ENCODE measurements at regions not wholly inside any gene's neighbourhood (a gene's known extent, or its start where the extent isn't known, plus 50 kb on each side); places are given as distances from the start of the nearest gene placed in this dataset.

DNA sequence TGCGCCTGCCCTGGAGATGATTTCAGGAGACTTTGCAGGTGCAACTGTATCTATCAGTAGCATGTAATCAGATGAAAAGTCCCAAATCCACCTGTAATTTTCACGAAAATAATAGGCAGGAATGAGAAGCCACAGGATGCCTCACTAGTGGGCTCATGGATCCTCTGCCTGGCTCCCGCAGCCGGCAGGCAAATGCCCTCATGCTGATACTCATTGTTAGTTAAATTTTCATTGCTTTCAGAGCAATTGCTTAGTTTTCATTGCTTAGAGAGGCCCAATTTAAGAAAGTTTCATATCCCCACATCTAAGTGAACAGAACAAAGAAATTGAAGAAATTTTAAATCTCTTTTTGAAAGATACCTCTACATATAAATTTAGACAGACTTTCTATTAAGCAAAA lies 57.6 kb upstream of the CTDP1 start:
- no peak for ATAC-seq
- DNase-seq (ENCODE audit: low spot score), result no peak
- intact Hi-C loops (cut with DNase I), result no loop called here

DNA sequence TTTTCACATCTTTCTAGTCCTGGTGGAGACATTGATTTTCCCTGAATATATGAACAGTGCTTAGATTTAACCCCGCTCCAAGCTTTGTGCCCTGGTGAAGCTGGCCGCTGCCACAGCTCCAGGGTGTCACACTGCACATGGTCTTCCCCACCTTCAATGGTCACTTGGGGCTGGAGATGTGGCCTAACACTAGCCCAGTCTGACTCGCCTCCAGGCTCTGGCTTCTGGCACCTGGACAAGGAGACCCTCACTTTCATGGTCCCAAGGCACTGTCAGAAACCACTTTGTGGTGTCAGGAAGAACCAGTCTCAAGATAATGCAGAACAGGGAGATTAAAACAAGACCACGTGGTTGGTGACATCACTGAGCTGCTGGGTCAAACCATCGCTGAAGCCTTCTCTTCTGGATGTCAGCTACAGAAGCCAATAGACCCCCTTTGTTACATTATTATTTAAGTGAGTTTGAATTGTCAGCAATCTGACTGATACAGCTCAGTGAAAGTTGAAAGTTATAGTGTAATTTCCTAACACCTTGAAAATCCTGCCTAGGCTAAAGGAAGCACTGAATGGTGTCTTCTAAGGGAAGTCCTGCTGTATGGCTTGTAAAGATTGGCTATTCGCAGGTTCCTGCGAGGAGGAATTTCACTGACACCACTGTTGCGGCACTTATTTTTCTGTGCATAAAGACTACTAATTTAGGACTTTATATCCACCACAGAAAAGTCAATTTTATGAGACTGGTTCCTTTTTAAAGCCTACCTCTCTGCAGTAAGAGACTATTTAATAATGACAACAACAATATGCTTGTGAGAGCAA lies 55.0 kb upstream of the CTDP1 start:
- intact Hi-C loops (cut with DNase I), result no loop called here
- peak; percentile 28 for DNase-seq (ENCODE audit: low spot score)
- no peak for ATAC-seq

GRCh38 chr18:79625195-79625923 lies 54.2 kb upstream of the CTDP1 start:
- peak; percentile 68 for ATAC-seq
- intact Hi-C loops (cut with DNase I), result no loop called here
- DNase-seq (ENCODE audit: low spot score), result peak; percentile 57

- DNase-seq (ENCODE audit: low spot score) (peak; percentile 57), ATAC-seq (peak; percentile 17)
- intact Hi-C loops (cut with DNase I), result no loop called here
Observed at GRCh38 chr18:79625924-79626561, 53.6 kb upstream of the CTDP1 start.

DNA sequence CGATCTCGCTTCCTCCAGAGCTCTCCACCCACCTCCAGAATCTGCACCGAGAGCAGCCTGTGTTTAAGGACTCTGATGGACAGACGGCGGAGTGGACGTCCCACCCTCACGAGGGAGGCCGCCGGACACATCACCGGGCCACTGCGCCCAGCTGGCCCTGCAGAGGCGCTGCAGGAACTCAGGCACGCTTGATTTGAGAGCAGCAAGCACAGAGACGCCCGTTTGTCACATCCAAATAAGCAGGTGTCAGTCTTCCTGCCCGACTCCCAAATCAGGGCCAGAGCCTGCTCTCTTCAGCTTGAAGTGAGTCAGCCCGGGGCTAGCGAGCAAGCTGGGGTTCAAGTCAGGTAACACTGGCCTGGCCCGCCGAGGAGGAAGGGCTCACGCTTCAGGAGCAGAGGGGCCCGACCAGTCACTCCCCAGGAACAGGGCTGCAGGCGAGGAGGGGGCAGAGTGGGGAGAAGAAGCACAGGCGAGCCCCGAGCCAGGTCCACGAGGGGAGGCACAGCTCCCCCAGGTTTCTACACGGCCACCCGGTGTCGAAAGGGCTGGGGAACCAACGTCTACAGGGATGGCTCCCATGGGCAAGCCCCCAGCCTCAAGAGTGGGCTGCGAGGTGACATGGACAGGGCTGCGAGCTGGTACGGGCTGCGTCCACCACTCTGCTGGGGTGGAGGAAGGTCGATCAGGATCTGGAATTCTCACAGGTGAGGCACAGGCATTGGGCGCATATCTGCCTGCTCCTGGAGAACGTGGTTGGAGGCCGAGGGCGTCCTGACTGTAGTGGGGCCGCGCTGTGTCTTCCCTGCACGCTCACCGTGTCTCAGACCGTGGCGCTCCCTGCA lies 52.5 kb upstream of the CTDP1 start:
- DNase-seq (ENCODE audit: low spot score), result peak; percentile 51
- no peak for ATAC-seq
- intact Hi-C loops (cut with DNase I), result no loop called here

DNA sequence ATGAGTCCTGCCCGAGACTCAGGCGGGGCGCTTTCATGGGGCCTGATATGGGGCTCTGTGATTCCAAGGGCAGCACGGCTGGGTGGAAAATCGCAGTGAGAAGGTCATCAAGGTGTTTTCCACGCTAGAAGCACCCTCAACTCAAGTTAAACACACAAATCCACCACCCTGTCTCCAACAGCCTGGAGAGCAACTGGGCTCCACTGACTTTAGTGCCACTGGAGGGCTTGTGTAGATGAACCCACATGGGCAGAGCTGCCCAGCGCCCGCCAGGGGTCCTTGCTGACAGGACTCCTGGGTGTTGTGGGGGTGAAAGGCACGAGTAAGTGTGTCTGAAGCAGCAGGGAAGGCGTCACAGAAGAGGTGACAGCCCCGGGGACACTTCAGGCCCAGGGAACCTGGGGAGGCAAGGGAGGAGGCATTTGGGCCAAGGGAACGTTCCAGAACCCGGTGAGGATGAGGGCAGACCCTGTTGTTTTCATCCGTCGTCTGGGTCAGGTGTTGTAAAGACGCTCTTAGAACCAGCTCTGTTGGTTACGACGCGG lies 51.8 kb upstream of the CTDP1 start:
- intact Hi-C loops (cut with DNase I), result no loop called here
- peak; percentile 50 for DNase-seq (ENCODE audit: low spot score)
- no peak for ATAC-seq

GRCh38 chr18:79628416-79629248 lies 51.0 kb upstream of the CTDP1 start:
- DNase-seq (ENCODE audit: low spot score), result peak; percentile 44
- ATAC-seq, result no peak
- intact Hi-C loops (cut with DNase I), result no loop called here

DNA sequence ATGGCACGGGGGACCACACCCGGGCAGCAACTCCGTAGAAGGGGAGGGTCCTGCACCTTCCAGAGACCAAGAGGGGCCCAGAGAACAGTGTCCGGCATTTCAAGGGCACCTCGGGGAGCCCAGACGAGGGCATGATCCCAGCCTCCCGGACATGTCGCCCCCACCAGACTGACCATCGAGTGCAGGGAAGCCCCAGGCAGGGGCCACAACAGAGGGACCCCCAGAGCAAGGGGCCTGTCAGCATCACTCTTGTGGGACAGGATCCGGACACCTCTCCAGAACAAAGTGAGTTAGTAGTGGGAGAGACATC lies 50.4 kb upstream of the CTDP1 start:
- intact Hi-C loops (cut with DNase I), result no loop called here
- ATAC-seq, result no peak
- peak; percentile 30 for DNase-seq (ENCODE audit: low spot score)

DNA sequence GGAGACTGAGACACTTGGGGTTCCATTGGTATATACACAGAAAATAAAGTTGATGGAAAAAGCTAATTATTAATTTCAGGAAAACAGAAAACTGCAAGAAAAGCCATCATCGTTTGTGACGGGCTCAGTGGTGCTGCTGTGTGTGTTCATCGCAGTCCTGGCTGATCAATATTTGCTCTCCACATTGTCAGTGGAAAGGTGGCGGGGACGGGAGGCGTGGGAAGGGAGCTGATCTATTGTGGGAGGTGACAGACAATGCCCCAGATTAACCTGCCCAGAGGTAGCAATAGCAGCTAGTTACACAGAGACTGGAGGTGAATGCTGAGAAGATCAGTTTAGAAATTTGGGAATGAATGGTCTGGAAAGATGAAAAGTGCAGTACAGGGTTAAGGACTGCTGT lies 50.0 kb upstream of the CTDP1 start:
- ATAC-seq (no peak), DNase-seq (ENCODE audit: low spot score) (peak; percentile 32)
- intact Hi-C loops (cut with DNase I), result no loop called here
